ENCODE measurements at regions not wholly inside any gene's neighbourhood (a gene's known extent, or its start where the extent isn't known, plus 50 kb on each side); places are given as distances from the start of the nearest gene placed in this dataset.

DNA sequence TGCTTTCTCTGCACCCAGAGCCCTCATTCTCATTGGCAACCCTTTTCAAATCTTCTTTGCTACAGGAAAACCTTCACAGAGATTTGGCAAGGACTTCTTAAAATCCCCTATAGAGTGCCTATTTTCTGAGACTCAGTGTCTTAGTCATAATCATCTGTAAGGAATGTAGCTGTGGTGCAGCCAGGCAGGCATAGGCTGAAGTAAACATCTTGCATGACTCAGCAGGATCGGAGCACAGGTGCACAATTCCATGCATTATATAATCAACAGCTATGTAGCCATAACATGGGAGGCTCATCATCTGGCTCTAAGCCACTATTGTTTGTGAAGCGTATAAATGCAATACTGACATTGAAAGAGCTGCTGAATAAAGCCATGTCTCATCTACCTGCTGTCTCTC, 368.8 kb downstream of the MAGEE1 start:
- TF ChIP-seq, protein P1, sequence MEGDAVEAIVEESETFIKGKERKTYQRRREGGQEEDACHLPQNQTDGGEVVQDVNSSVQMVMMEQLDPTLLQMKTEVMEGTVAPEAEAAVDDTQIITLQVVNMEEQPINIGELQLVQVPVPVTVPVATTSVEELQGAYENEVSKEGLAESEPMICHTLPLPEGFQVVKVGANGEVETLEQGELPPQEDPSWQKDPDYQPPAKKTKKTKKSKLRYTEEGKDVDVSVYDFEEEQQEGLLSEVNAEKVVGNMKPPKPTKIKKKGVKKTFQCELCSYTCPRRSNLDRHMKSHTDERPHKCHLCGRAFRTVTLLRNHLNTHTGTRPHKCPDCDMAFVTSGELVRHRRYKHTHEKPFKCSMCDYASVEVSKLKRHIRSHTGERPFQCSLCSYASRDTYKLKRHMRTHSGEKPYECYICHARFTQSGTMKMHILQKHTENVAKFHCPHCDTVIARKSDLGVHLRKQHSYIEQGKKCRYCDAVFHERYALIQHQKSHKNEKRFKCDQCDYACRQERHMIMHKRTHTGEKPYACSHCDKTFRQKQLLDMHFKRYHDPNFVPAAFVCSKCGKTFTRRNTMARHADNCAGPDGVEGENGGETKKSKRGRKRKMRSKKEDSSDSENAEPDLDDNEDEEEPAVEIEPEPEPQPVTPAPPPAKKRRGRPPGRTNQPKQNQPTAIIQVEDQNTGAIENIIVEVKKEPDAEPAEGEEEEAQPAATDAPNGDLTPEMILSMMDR (IDR thresholded peaks at IDR 0.05): no peak

DNA sequence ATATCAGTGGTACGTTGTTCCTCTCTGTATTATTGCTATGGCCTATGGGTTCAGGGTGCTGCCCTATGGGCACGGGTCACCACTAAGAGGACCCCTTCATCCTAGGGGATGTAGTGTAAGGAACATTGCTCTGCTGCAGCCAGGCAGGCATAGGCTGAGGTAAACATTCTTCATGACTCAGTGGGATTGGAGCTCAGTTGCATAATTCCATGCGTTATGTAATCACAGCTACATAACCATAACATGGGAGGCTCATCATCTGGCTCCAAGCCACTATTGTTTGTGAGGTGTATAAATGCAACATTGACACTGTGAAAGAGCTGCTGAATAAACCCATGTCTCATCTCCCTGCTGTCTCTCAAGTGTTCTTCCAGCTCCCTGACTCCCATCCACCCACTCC, 375.2 kb downstream of the MAGEE1 start:
- TF ChIP-seq, protein P1 (IDR thresholded peaks at IDR 0.05): no peak

DNA sequence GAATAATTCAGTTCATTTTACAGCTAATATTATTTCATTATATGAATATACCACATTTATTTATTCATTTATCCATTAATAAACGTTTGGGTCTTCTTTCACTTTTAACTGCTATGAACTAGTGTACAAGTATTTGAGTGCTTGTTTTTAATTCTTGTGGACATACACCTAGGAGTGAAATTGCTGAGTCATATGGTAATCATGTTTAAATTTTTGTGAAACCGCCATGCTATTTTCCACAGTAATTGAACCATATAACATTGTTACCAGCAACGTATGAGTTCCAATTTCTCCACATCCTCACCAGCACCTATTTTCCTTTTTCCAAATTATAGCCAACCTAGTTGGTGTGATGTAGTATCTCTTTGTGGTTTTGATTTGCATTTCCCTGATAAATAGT, 388.2 kb downstream of the MAGEE1 start:
- TF ChIP-seq, protein P1 (IDR thresholded peaks at IDR 0.05): no peak

DNA sequence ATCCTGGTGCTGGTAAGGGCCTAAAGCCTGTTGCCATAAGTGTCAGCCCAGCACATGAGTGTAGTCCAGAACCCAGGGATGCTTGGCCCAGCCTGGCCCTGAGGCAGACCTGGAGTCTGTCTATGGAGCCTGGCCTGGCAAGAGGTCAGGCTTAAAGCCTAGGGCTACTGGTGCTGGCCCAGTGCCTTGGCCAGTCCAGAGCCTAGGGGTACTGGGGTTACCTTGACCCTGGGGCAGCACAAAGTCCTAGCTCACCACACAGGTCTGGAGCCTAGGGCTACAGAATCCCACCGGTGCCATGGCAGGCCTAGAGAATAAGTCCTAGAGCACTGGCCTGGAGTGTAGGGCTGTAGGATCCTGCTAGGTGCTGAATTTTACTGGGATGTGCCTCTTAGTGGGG, 393.8 kb downstream of the MAGEE1 start:
- TF ChIP-seq, protein P1 (IDR thresholded peaks at IDR 0.05): no peak

DNA sequence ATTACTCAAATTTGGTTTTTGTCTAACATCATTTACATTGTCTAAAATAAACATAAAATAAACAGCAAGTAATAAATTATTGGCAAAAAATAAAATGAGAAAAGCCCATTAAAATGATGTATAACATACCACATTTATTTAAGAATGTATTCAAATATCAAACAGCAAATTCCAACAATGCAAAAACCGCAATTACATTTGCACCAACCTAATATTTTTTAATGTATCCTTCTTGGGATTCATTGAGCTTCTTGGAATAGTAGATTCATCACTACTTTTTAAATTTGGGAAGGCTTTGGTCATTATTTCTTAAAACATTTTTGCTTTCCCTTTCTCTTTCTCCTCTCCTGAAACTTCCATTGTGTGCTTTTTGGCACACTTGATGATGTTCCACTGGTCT, 400.2 kb downstream of the MAGEE1 start:
- TF ChIP-seq, protein P1 (IDR thresholded peaks at IDR 0.05): no peak

DNA sequence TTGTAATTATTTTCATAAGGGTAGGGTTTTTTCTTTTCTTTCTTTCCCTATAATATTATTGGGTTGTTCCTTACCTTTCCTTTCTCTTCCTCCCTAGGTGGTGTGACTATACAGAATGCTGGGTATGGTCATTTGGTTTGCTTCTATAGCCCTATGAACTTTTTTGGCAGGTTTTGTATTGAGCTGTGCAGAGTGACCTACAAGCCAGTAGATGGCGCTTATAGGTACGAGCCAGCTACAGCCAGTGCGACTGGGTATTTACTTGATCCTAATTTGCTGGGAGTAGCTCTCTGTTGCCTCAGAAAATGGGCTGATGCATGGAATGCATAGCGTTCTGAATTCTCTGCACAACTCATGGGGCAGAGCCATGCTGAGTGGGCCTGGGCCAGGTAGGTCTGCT, 423.3 kb downstream of the MAGEE1 start:
- TF ChIP-seq, protein P1 (IDR thresholded peaks at IDR 0.05): no peak

DNA sequence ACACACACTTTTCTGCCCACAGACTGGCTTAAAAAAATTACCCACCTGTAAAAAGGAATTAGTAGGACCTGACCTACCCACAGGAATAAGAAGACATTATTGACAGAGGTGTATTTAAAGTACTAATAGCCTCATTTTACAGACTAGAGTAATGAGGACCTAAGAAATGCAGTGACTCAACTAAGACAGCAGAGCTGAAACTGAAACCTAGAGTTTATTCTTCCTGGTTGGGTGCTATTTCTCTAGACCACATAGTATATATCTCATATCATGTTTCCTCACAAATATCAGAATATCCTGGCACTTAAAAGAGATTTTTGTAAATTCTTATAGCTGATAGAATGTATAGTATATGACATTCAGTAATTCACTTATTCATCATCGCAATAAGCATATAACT, 435.0 kb downstream of the MAGEE1 start:
- TF ChIP-seq, protein P1 (IDR thresholded peaks at IDR 0.05): no peak

DNA sequence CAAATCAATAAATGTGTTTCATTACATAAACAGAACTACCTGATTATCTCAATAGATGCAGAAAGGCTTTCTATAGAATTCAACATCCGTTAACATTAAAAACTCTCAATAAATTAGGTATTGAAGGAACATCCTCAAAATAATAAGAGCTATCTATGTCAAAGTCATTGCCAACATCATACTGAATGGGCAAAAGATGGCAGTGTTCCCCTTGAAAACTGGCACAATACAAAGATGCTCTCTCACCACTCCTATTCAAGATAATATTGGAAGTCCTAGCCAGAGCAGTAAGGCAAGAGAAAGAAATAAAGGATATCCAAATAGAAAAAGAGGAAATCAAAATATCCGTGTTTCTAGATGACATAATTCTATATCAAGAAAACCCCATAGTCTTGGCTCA, 466.4 kb downstream of the MAGEE1 start:
- TF ChIP-seq, protein P1 (IDR thresholded peaks at IDR 0.05): no peak

All from LNCAP (cell line).